Esophagus squamous epithelium (tissue), 5 donors: ENCODE measurements at regions not wholly inside any gene's neighbourhood (a gene's known extent, or its start where the extent isn't known, plus 50 kb on each side); places are given as distances from the start of the nearest gene placed in this dataset.
"Not testable (repeated sequence)": the region's sequence is repeated elsewhere in the genome, so short reads cannot be mapped to it uniquely, and the experiment has no call there.

ENCODE experiments used
- DNase-seq: peaks from one replicate; lab custom pipeline; 2025; lab: John Stamatoyannopoulos, UW
- H3K27ac ChIP-seq, 4 donors: fragments of 200-600 bp; sonication (generic); one replicate each; pipeline ENCODE4 v1.5.1; 2016 to 2019; ENCODE audit warnings: mild to moderate bottlenecking in 1 of 4
- H3K27me3 ChIP-seq, 4 donors: fragments of 200-600 bp; sonication (generic); 1 replicate in 3 of 4; 2 replicates in 1 of 4; pipeline versions ENCODE4 v1.5.1 to v1.6.0; 2017 to 2021; ENCODE audit warnings: antibody characterized with exemption in 1 of 4
- H3K36me3 ChIP-seq, 3 donors: fragments of 200-600 bp; sonication (generic); one replicate each; pipeline ENCODE4 v1.5.1; 2016 to 2019
- H3K4me1 ChIP-seq, 3 donors: fragments of 200-600 bp; sonication (generic); one replicate each; pipeline ENCODE4 v1.5.1; 2017 to 2019
- H3K4me3 ChIP-seq, 4 donors: fragments of 200-600 bp; sonication (generic); 1 replicate in 3 of 4; 2 replicates in 1 of 4; pipeline ENCODE4 v1.5.1; 2016 to 2019; ENCODE audit warnings: mild to moderate bottlenecking in 2 of 4, moderate library complexity in 1 of 4
- H3K9me3 ChIP-seq, 3 donors: fragments of 200-600 bp; sonication (generic); one replicate each; pipeline ENCODE4 v1.5.1; 2016 to 2019
- CTCF ChIP-seq, 6 experiments: fragments of 450-650 bp in 4 of 6; fragments of 200-600 bp in 2 of 6; sonication (generic) in 2 of 6; IDR thresholded peaks; one replicate each; pipeline ENCODE4 v1.5.1; 2016 to 2019; ENCODE audit warnings: antibody characterized with exemption in 6 of 6, mild to moderate bottlenecking in 4 of 6, moderate library complexity in 4 of 6
- POLR2A ChIP-seq, 4 donors: fragments of 450-650 bp; IDR thresholded peaks; one replicate each; pipeline ENCODE4 v1.6.1; 2017; ENCODE audit warnings: antibody characterized with exemption in 4 of 4, mild to moderate bottlenecking in 4 of 4, moderate library complexity in 3 of 4
- WGBS, 2 donors: methylation state at CpG; one replicate each; pipeline ENCODE4 v1.1.5; 2018; 5-methylcytosine and 5-hydroxymethylcytosine counted together
- intact Hi-C: fragments of 100-400 bp; cut with DNase I; formaldehyde crosslinking; loops from one replicate; pipeline ENCODE4 v1.15.0; 2022
- donor health status: DM: yes; HTN: yes; CAD: no.

DNA sequence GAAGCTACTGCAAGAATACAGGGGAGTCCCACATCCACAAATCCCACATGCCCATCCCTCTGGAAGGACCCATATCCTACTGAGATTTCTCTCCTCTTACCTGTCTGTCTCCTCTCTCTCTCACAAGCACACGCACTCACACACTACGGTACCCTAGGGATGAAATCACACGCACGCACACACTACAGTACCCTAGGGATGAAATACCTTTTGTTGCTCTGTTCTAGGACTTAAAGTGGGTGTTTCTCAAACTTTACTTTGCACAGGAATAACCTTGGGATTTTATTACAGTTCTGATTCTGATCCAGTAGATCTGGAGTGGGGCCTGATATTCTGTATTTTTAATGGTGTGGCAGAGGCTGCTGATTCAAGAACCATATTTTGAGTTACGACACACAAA, 622.2 kb upstream of the ZNF385D start:
- Histone ChIP-seq H3K4me3 (no peak overlapping the region), H3K27ac (no peak overlapping the region), H3K4me1 (peaks cover 0 to 11% (median 0%) of the 10 kb centered on the region in 3 donors), H3K27me3 (peaks cover 0 to 34% (median 0%) of the 10 kb centered on the region in 4 donors), H3K36me3 (no peaks in the 10 kb centered on the region), H3K9me3 (no peaks in the 10 kb centered on the region)
- TF ChIP-seq CTCF (IDR thresholded peaks at IDR 0.05) = no peak
- no peak for TF ChIP-seq POLR2A (IDR thresholded peaks at IDR 0.05)
- no peak for DNase-seq
- intact Hi-C loops = no loop called here
- 92 to 97% methylated on average over 5 of the region's 5 CpGs for WGBS, 2 donors

GRCh38 chr3:22373827-22374226, 622.8 kb upstream of the ZNF385D start:
- TF ChIP-seq CTCF (IDR thresholded peaks at IDR 0.05) (no peak), POLR2A (IDR thresholded peaks at IDR 0.05) (no peak)
- peaks cover 0 to 34% (median 0%) of the 10 kb centered on the region in 4 donors for H3K27me3 ChIP-seq
- DNase-seq = no peak
- 80 to 86% methylated on average over 3 of the region's 3 CpGs for WGBS, 2 donors
- no peak overlapping the region for H3K4me3 ChIP-seq
- no peaks in the 10 kb centered on the region for H3K36me3 ChIP-seq
- H3K27ac ChIP-seq = no peak overlapping the region
- intact Hi-C loops = no loop called here
- no peaks in the 10 kb centered on the region for H3K9me3 ChIP-seq
- peaks cover 0 to 11% (median 0%) of the 10 kb centered on the region in 3 donors for H3K4me1 ChIP-seq

- Histone ChIP-seq H3K27ac (no peak overlapping the region), H3K27me3 (peaks cover 0 to 15% (median 0%) of the 10 kb centered on the region in 4 donors), H3K4me1 (peaks cover 0 to 5% (median 0%) of the 10 kb centered on the region in 3 donors), H3K9me3 (no peaks in the 10 kb centered on the region), H3K36me3 (no peaks in the 10 kb centered on the region), H3K4me3 (no peak overlapping the region)
- no peak for TF ChIP-seq POLR2A (IDR thresholded peaks at IDR 0.05)
- TF ChIP-seq CTCF (IDR thresholded peaks at IDR 0.05) = no peak
- no peak for DNase-seq
- intact Hi-C loops = no loop called here
Observed at GRCh38 chr3:22377421-22377820, 626.4 kb upstream of the ZNF385D start.

DNA sequence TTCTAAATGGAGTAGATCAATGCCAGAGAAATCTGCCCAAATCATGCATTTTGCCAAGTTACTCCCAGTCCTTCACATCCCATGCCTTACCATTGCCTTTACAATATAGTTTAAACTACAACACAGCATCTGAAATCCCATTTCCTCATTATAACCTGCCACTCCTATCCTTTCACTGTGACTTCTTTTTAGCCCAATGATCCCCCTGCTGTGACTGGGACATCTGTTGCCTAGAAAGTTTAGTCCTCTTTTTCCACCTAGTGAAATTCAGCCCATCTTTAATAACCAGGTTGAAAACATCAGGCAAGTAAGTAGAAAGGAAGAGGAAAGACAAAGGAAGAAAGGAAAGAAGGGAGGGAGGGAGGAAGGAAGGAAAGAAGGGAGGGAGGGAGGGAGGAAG, 627.9 kb upstream of the ZNF385D start:
- intact Hi-C loops = no loop called here

DNA sequence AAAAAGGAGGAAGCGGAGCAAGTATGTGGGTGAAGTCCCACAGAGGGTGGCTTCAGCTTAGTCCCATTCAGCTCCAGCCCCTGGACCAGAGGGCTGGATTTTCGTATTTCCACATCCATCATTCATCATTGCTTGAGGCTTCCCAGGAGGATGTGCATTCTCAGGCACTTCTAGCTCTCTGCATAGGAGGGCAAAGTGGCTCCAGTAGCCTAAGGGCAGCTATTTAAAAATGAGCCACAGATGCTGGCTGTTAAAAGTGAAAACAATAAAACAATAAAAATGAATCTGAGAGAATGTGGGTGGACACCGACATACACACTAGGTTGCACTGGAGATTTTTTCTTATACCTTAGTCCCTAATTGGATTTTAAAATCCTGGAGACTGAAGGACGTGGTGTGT, 629.2 kb upstream of the ZNF385D start:
- TF ChIP-seq CTCF (IDR thresholded peaks at IDR 0.05) = no peak
- no peak for TF ChIP-seq POLR2A (IDR thresholded peaks at IDR 0.05)
- WGBS, 2 donors = 56 to 66% methylated on average over 4 of the region's 4 CpGs
- no peaks in the 10 kb centered on the region for H3K36me3 ChIP-seq

More for the DNA sequence above, 627.9 kb upstream of the ZNF385D start:
- no peaks in the 10 kb centered on the region for H3K36me3 ChIP-seq
- no peaks in the 10 kb centered on the region for H3K4me1 ChIP-seq
- no peak overlapping the region for H3K27ac ChIP-seq
- peaks cover 0 to under 1% (median 0%) of the 10 kb centered on the region in 4 donors for H3K27me3 ChIP-seq
- no peak for TF ChIP-seq CTCF (IDR thresholded peaks at IDR 0.05)
- TF ChIP-seq POLR2A (IDR thresholded peaks at IDR 0.05) = no peak
- no peak overlapping the region for H3K4me3 ChIP-seq
- DNase-seq = no peak
- no peaks in the 10 kb centered on the region for H3K9me3 ChIP-seq

DNA sequence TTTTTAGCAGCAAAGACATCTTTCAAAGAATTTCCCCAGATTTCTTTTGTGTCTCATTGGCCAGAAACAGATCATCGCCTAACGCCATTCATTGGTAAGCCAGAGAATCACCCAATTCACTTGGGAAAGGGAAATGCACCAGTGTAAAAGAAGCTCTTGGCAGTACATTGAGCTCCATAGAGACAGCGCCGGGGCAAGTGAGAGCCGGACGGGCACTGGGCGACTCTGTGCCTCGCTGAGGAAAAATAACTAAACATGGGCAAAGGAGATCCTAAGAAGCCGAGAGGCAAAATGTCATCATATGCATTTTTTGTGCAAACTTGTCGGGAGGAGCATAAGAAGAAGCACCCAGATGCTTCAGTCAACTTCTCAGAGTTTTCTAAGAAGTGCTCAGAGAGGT, 630.6 kb upstream of the ZNF385D start:
- H3K36me3 ChIP-seq, H3K27me3 ChIP-seq, DNase-seq, H3K9me3 ChIP-seq, H3K4me3 ChIP-seq, H3K27ac ChIP-seq, H3K4me1 ChIP-seq, intact Hi-C loops: not testable (repeated sequence)
- 69 to 82% methylated on average over 10 of the region's 10 CpGs for WGBS, 2 donors

More for the DNA sequence above, 629.2 kb upstream of the ZNF385D start:
- no peak overlapping the region for H3K4me3 ChIP-seq
- intact Hi-C loops = no loop called here
- H3K27ac ChIP-seq = no peak overlapping the region
- no peaks in the 10 kb centered on the region for H3K27me3 ChIP-seq
- H3K4me1 ChIP-seq = no peaks in the 10 kb centered on the region
- H3K9me3 ChIP-seq = no peaks in the 10 kb centered on the region
- DNase-seq = no peak
